Suprapubic skin (tissue), 3 donors: ENCODE measurements at regions not wholly inside any gene's neighbourhood (a gene's known extent, or its start where the extent isn't known, plus 50 kb on each side); places are given as distances from the start of the nearest gene placed in this dataset.

ENCODE experiments used
- CTCF ChIP-seq, 2 donors: fragments of 200-600 bp in 1 of 2; fragments of 450-650 bp in 1 of 2; sonication (generic) in 1 of 2; IDR thresholded peaks; one replicate each; pipeline ENCODE4 v1.5.1; 2016 to 2019; ENCODE audit warnings: antibody characterized with exemption in 2 of 2, mild to moderate bottlenecking in 1 of 2, moderate library complexity in 1 of 2
- EP300 ChIP-seq: sonication (generic); formaldehyde crosslinking; IDR thresholded peaks from one replicate; pipeline ENCODE4 v1.6.1; 2017; ENCODE audit warnings: antibody characterized with exemption
- POLR2A ChIP-seq, 2 donors: fragments of 450-650 bp; IDR thresholded peaks; one replicate each; pipeline ENCODE4 v1.6.1; 2017; ENCODE audit warnings: antibody characterized with exemption in 2 of 2, mild to moderate bottlenecking in 2 of 2, moderate library complexity in 2 of 2

DNA sequence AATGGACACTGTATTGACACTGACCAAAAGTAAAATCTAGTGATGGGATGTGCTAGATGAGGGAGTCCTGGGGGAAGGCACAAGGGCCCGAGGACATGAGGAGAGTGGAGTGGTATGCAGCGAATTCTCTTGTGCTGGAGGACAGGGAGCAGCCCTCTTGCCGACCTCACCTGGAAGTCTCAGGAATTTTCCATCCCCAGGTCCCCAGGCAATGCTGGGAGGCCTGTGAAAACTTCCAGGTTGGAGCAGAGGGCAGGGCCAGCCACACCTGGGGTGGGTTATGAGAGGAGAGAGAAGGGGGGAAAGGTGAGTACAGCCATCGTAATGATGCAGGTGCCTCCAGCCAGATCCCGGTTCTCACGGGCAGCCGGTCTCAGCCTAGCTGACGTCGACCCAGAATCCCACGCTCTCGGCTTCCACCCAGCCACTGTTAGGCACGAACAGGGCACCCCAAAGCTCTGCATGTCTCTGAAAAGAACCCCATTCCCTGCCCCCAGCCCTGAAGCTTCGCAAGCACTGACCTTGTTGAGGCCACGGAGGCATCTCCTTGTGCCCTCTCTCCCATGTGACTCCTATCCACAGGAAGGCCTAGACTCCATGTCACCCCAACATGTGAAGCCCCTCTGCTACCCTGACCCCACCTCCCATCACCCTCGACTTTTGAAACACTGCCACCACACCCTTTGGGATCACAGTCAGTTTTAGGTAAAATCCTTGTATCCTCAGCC is 239.7 kb upstream of the MYO3A start:
- TF ChIP-seq CTCF (IDR thresholded peaks at IDR 0.05) (no peak), EP300 (no peak), POLR2A (IDR thresholded peaks at IDR 0.05) (no peak)
